GM12892 (cell line): ENCODE measurements at regions not wholly inside any gene's neighbourhood (a gene's known extent, or its start where the extent isn't known, plus 50 kb on each side); places are given as distances from the start of the nearest gene placed in this dataset.

Source experiments
- POLR2A ChIP-seq: IDR thresholded peaks from 2 replicates; pipeline ENCODE4 v1.6.1; 2011; ENCODE audit warnings: low read depth, low read length, control low read depth
- POLR2AphosphoS5 ChIP-seq: IDR thresholded peaks from 2 replicates; pipeline ENCODE4 v1.6.1; 2011; ENCODE audit warnings: low read depth, low read length, control low read depth
- TAF1 ChIP-seq: IDR thresholded peaks from 2 replicates; pipeline ENCODE4 v1.6.1; 2011; ENCODE audit warnings: low read depth, mild to moderate bottlenecking, control low read depth, low read length, borderline replicate concordance

- no peak for TF ChIP-seq POLR2A
- no peak for TF ChIP-seq POLR2AphosphoS5
- no peak for TF ChIP-seq TAF1
Measured at GRCh38 chr3:167929968-167930367, 165.8 kb downstream of the GOLIM4 start.
